RWPE1 (cell line): ENCODE measurements at regions not wholly inside any gene's neighbourhood (a gene's known extent, or its start where the extent isn't known, plus 50 kb on each side); places are given as distances from the start of the nearest gene placed in this dataset.

Experiments used
- CTCF ChIA-PET: fragments of 350-600 bp; sonication (Branson Sonifier 250); formaldehyde crosslinking; extraction: SDS; loops from one replicate; lab custom pipeline; 2021; lab: Yijun Ruan, JAX
- POLR2A ChIA-PET: fragments of 400-600 bp; formaldehyde crosslinking; extraction: SDS; loops from one replicate; lab custom pipeline; 2020; ENCODE audit warnings: antibody characterized with exemption; ENCODE audit not compliant: low non-redundant PET; lab: Yijun Ruan, JAX
- DNase-seq: peaks from one replicate; pipeline ENCODE4 v3.0.0; 2012; ENCODE audit warnings: low spot score
- H3K27ac ChIP-seq: fragments of 450-650 bp; 2 replicates; pipeline ENCODE4 v1.5.1; 2017
- CTCF ChIP-seq: fragments of 450-650 bp; conservative IDR thresholded peaks from 2 replicates; pipeline ENCODE4 v1.5.1; 2017; ENCODE audit warnings: low read depth, mild to moderate bottlenecking

- POLR2A ChIA-PET, result no interaction called here
- no peak for TF ChIP-seq CTCF
- no peak for DNase-seq
- CTCF ChIA-PET, result no interaction called here
- no peak overlapping the region for H3K27ac ChIP-seq
These were observed 905.6 kb downstream of the TMEM182 start for GRCh38 chr2:103667335-103667884.

DNA sequence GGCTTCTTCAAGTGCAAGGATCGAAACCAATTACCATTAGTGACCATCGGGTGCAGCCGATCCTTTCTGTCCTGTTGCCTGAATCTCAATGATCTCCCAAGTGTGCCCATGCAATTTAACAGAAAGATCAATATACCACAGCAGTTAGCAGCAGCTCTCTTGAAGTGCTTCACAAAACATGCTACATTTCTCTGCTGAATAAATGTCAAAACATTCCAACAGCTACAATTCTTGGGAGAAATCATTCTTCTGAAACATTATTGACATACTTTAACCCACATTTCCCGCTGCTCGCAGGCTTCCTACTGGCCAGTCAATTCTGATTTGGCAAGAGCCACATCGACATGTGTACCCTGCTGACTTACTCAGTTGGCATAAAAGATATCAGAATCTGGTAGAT, 907.7 kb downstream of the TMEM182 start:
- no peak for DNase-seq
- H3K27ac ChIP-seq, result no peak overlapping the region
- CTCF ChIA-PET, result no interaction called here
- POLR2A ChIA-PET, result no interaction called here
- TF ChIP-seq CTCF, result no peak
